AG20443 (cell line): ENCODE measurements at regions not wholly inside any gene's neighbourhood (a gene's known extent, or its start where the extent isn't known, plus 50 kb on each side); places are given as distances from the start of the nearest gene placed in this dataset.
"Not testable (repeated sequence)": the region's sequence is repeated elsewhere in the genome, so short reads cannot be mapped to it uniquely, and the experiment has no call there.

Source experiments
- DNase-seq: peaks from one replicate; pipeline ENCODE4 v3.0.0; 2012; ENCODE audit warnings: low spot score, mixed read lengths

DNA sequence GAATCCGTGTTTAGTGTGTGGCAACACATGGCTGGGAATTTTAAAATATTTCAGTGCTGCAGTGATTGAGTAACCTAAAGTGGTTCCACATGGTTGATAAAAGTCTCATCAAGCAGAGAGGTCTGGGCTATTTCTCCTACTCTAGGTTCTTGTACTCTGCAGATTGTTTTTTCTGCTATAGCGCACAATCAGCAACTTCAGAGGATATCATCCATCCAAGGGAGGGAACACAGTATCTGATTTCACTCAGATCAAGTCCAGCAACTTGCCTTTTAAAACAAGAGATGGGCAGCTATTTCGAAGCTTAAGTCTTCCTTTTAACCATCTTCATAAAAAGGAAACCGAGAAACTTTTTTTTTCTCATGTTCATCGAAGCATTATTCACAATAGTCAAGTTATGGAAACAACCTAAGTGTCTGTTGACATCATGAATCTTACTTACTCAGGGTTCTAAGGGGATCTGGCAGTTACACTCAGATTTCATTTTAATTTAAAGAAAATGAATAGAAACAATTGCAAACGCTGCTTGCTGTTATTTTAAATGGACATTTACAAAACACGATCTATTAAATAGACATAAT, 172.7 kb upstream of the TRIB2 start:
- peak; percentile 68 for DNase-seq

DNA sequence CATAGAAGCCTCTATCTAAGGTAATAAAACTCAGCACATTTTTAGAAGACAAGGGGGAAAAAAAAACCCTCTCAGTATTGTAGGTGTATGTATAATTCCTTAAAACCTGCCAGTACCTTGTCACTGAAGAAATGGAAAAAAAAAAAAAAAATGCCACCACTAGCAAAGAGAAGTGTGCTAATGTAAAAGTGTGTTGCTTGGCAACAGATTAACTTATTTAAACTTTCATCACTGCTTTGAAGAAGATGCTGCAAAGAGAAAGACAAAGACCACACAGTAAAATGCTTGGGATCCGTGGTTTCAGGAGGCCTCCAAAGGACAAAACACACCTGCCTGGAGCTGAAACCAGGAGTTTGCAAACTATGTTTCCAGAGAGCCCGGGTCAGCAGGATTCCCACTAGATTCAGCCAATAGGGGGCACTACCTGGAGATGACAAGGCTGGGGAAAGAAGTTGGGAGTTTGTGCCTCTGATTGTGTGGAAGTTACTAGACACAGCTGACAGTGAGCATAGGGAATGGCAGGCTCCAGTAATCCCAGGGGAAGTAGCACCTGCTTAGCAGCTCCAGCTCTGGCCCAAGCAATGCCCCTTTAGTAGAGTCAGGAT, 169.1 kb upstream of the TRIB2 start:
- no peak for DNase-seq

- no peak for DNase-seq
These were observed 167.8 kb upstream of the TRIB2 start for GRCh38 chr2:12548906-12549305.

GRCh38 chr2:12549641-12550040, 167.1 kb upstream of the TRIB2 start:
- DNase-seq, result peak; percentile 50

DNA sequence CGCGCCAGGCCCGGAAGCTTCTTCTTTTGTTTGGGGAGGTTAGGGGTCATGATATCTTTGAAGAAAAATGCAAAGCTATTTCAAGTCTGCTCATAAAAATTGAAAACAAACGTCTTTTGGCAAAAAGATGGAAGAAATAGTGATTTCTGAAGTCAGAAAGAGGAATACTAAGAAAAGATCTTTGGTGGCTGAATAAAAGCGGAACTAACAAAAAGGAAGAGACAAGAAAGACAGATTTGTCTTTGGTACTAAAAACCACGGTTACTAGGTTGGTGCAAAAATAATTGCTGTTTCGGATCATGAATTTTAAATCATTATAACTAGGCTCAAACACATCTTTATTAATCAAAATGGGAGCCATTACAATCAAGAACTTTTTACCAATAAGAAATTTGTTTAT, 164.6 kb upstream of the TRIB2 start:
- no peak for DNase-seq

DNA sequence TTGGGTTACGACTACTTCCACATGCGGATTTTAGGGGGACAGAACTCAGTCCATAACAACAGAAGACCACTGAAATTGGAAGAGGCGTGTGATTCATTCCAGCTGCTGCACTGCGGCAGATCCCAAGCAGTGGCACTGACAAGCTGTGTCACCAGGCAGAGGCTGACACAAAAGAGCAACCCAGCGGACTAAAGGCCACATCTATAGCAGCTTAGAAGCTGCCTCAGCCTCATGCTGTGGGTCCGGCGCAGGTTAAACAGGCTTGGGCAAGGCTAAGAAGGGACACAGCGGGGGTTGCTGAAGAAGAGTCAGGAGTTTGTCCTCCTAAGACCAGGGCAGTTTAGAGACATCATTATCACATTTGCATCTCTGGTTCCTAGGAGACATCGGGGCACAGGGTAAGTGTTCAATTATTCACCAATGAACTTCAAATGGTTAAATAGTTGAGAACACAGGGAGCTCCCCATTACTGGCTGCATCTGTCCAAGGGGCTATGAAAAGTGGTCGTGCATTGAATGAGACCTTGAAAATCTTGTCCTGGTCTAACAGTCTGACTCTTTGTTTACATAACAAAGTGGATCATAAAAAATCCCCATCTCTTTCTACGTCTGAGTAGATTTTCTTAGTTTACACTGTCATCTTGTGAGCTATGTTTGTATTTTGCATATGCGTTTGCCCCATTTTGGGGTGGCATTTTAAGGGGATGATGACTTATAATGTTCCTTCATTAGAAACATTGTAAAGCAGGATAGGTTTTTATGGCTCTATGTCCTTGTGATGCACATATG, 162.3 kb upstream of the TRIB2 start:
- no peak for DNase-seq

GRCh38 chr2:12555012-12555645, 161.6 kb upstream of the TRIB2 start:
- peak; percentile 33 for DNase-seq

- DNase-seq, result peak; percentile 56
These were observed 160.0 kb upstream of the TRIB2 start for GRCh38 chr2:12556762-12557161.

- no peak for DNase-seq
These were observed 159.0 kb upstream of the TRIB2 start for GRCh38 chr2:12557688-12558087.

DNA sequence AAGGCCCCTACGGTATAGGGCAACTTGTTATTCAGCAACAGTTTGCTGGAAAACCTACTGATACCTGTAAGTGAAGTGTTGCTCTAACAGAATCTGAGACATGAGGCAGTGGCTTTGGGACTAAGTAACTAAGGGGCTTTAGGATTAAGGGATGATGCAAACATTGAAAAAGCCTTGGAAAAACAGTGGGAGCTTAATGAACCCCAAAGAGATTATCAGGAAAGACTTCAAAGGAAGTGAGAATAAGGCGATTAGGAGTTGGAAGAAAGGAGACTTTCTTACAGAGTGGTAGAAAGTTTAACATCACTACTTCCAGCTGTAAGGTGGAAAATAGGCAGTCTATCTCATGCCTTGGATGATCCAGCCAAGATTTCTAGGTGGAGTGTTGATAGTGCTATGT, 158.2 kb upstream of the TRIB2 start:
- no peak for DNase-seq

DNA sequence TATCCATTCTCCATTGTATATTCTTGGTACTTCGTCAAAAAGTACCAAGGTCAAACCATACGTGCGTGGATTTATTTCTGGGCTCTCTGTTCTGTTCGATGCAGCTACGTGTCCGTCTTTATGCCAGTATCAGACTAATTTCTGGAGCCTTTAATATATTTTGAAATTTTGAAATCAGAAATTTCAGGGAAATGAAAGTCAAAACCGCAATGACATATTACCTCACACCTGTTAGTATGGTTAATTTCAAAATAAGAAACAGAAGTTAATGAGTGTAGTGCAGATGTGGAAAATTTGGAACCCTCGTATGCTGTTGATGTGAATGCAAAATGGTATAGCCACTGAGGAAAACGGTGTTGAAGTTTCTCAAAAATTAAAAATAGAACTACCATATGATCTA, 156.1 kb upstream of the TRIB2 start:
- no peak for DNase-seq

DNA sequence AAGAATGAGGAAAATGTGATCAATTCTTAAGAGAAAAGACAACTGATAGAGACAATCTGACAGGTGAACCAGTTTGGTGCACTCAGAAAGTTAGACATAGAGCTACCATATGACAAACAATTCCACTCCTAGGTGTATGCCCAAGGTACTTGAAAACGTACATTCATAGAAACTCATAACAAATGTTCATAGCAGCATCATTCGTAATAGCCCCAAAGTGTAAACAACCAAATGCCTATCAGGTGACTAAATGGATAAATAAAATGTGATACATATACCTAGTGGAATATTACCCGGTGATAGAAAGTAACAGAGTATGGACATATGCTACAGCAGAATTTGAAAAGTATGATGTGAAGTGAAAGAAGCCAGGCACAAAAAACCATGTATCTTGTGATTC, 149.3 kb upstream of the TRIB2 start:
- DNase-seq, result no peak

- not testable (repeated sequence) for DNase-seq
These were observed 147.2 kb upstream of the TRIB2 start for GRCh38 chr2:12569510-12569909.

- DNase-seq, result not testable (repeated sequence)
These were observed 146.8 kb upstream of the TRIB2 start for GRCh38 chr2:12569929-12570328.

DNA sequence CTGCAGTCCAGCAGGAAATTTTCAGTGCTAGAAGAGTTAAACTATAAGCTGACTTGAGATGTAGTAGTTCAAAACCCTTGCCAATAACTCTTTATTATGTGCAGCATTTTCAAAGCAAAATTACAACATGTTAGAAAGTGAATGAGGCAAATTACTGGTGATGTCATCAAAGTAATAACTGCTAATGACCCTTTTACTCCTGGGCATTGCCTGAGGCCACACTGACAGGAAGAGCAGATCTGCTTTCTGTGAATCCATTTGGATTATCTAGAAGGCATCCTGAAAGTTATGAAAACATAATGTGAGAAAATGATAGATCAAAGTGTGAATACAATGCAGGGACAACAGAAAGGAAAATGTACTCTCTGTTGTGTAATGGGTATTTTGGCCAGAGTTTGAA, 139.6 kb upstream of the TRIB2 start:
- DNase-seq, result no peak

- DNase-seq, result no peak
These were observed 139.0 kb upstream of the TRIB2 start for GRCh38 chr2:12577567-12578253.

DNA sequence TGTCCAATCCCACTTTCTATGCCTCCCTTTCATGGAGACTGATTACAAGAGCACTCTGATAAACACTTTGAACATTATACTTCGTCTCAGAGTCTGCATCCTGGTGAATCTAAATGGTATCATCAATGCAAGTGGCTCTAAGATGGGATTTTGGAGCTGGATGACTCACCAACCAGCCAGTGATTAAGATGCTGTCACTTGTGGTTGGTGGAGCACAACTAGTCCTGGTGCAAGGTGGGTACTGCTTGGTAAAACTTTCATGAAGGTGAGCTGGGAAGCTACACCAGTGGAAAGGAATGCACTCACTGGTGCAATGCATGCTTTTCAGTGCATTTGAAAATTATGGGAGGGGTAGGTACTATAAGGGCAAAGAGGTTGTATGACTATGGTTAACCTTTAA, 137.7 kb upstream of the TRIB2 start:
- no peak for DNase-seq

- no peak for DNase-seq
These were observed 132.4 kb upstream of the TRIB2 start for GRCh38 chr2:12584338-12584737.

GRCh38 chr2:12585784-12586183, 131.0 kb upstream of the TRIB2 start:
- DNase-seq, result no peak

- no peak for DNase-seq
These were observed 129.5 kb upstream of the TRIB2 start for GRCh38 chr2:12587228-12587627.

- DNase-seq, result peak; percentile 92
These were observed 128.8 kb upstream of the TRIB2 start for GRCh38 chr2:12587729-12588522.

- no peak for DNase-seq
These were observed 127.8 kb upstream of the TRIB2 start for GRCh38 chr2:12588986-12589385.
